C4-2B (cell line): ENCODE measurements at regions not wholly inside any gene's neighbourhood (a gene's known extent, or its start where the extent isn't known, plus 50 kb on each side); places are given as distances from the start of the nearest gene placed in this dataset.

Experiments used
- H3K27ac ChIP-seq: fragments of 450-650 bp; 2 replicates; pipeline ENCODE4 v1.5.1; 2017
- CTCF ChIP-seq: fragments of 450-650 bp; conservative IDR thresholded peaks from 2 replicates; pipeline ENCODE4 v1.5.1; 2017; ENCODE audit warnings: mild to moderate bottlenecking
- ZFX ChIP-seq: fragments of 450-650 bp; IDR thresholded peaks from 2 replicates; pipeline ENCODE4 v1.6.1; 2017

- TF ChIP-seq ZFX (no peak), CTCF (no peak)
Measured at GRCh38 chr3:103341078-103341606, 906.3 kb downstream of the ZPLD1 start.

GRCh38 chr3:103342205-103342731 lies 907.5 kb downstream of the ZPLD1 start:
- H3K27ac ChIP-seq, result no peak overlapping the region

More at GRCh38 chr3:103341078-103341606, 906.3 kb downstream of the ZPLD1 start:
- no peak overlapping the region for H3K27ac ChIP-seq

GRCh38 chr3:103349760-103350159 lies 914.9 kb downstream of the ZPLD1 start:
- H3K27ac ChIP-seq, result no peak overlapping the region
- TF ChIP-seq CTCF (no peak), ZFX (no peak)

More at GRCh38 chr3:103342205-103342731, 907.5 kb downstream of the ZPLD1 start:
- no peak for TF ChIP-seq CTCF
- TF ChIP-seq ZFX, result no peak

- TF ChIP-seq CTCF (no peak), ZFX (no peak)
Measured at GRCh38 chr3:103365467-103365866, 930.7 kb downstream of the ZPLD1 start.

GRCh38 chr3:103367481-103367880 lies 932.7 kb downstream of the ZPLD1 start:
- no peak overlapping the region for H3K27ac ChIP-seq
- TF ChIP-seq CTCF, result no peak
- no peak for TF ChIP-seq ZFX

More at GRCh38 chr3:103365467-103365866, 930.7 kb downstream of the ZPLD1 start:
- H3K27ac ChIP-seq, result no peak overlapping the region

GRCh38 chr3:103371411-103371810 lies 936.6 kb downstream of the ZPLD1 start:
- no peak overlapping the region for H3K27ac ChIP-seq
- TF ChIP-seq ZFX, result no peak
- no peak for TF ChIP-seq CTCF

- no peak overlapping the region for H3K27ac ChIP-seq
- TF ChIP-seq ZFX (no peak), CTCF (no peak)
Measured at GRCh38 chr3:103372031-103372430, 937.2 kb downstream of the ZPLD1 start.
